RWPE2 (cell line): ENCODE measurements at regions not wholly inside any gene's neighbourhood (a gene's known extent, or its start where the extent isn't known, plus 50 kb on each side); places are given as distances from the start of the nearest gene placed in this dataset.

Experiments
- ATAC-seq: fragments of 200-7000 bp; cut with Tn5 transposase; 3 replicates; pipeline ENCODE4 v1.9.1; 2021; ENCODE audit warnings: low read depth
- DNase-seq: peaks from one replicate; pipeline ENCODE4 v3.0.0-alpha.2; 2020; ENCODE audit warnings: low spot score
- H3K27ac ChIP-seq: fragments of 450-650 bp; 2 replicates; pipeline ENCODE4 v1.5.1; 2017; ENCODE audit warnings: mild to moderate bottlenecking; ENCODE audit not compliant: poor library complexity, severe bottlenecking
- H3K27me3 ChIP-seq: fragments of 250-450 bp; sonication (Bioruptor Pico); 2 replicates; pipeline ENCODE4 v1.5.1; 2021; ENCODE audit warnings: mild to moderate bottlenecking, moderate library complexity; ENCODE audit not compliant: insufficient read depth, poor library complexity, severe bottlenecking
- H3K36me3 ChIP-seq: fragments of 250-450 bp; sonication (Bioruptor Pico); 2 replicates; pipeline ENCODE4 v1.5.1; 2020; ENCODE audit warnings: low read depth, mild to moderate bottlenecking, moderate library complexity
- H3K4me1 ChIP-seq: fragments of 250-450 bp; sonication (Bioruptor Pico); 2 replicates; pipeline ENCODE4 v1.5.1; 2021; ENCODE audit warnings: mild to moderate bottlenecking, moderate library complexity; ENCODE audit not compliant: insufficient read depth, poor library complexity, severe bottlenecking
- H3K4me3 ChIP-seq: fragments of 250-450 bp; sonication (Bioruptor Pico); 2 replicates; pipeline ENCODE4 v1.5.1; 2021; ENCODE audit warnings: mild to moderate bottlenecking, moderate library complexity; ENCODE audit not compliant: severe bottlenecking
- H3K9me3 ChIP-seq: fragments of 250-450 bp; sonication (Bioruptor Pico); 2 replicates; pipeline ENCODE4 v1.5.1; 2021; ENCODE audit warnings: mild to moderate bottlenecking, moderate library complexity; ENCODE audit not compliant: severe bottlenecking
- CTCF ChIP-seq: fragments of 450-650 bp; IDR thresholded peaks from one replicate; pipeline ENCODE4 v1.5.1; 2017; ENCODE audit warnings: mild to moderate bottlenecking, moderate library complexity; ENCODE audit not compliant: poor library complexity, severe bottlenecking

GRCh38 chr10:127826154-127826725 lies 66.5 kb downstream of the CLRN3 start:
- DNase-seq: no peak
- Histone ChIP-seq H3K36me3 (no peaks in the 10 kb centered on the region), H3K4me3 (no peak overlapping the region)

GRCh38 chr10:127827354-127828140 lies 65.2 kb downstream of the CLRN3 start:
- Histone ChIP-seq H3K27ac (no peak overlapping the region), H3K4me1 (no peaks in the 10 kb centered on the region), H3K9me3 (no peaks in the 10 kb centered on the region), H3K27me3 (no peaks in the 10 kb centered on the region), H3K36me3 (no peaks in the 10 kb centered on the region), H3K4me3 (no peak overlapping the region)
- no peak for TF ChIP-seq CTCF
- DNase-seq: no peak
- no peak for ATAC-seq

More at GRCh38 chr10:127826154-127826725, 66.5 kb downstream of the CLRN3 start:
- Histone ChIP-seq H3K4me1 (no peaks in the 10 kb centered on the region), H3K27me3 (peaks cover 2% of the 10 kb centered on the region), H3K27ac (no peak overlapping the region), H3K9me3 (no peaks in the 10 kb centered on the region)
- ATAC-seq: no peak
- no peak for TF ChIP-seq CTCF
